IMR-90 (cell line): ENCODE measurements at regions not wholly inside any gene's neighbourhood (a gene's known extent, or its start where the extent isn't known, plus 50 kb on each side); places are given as distances from the start of the nearest gene placed in this dataset.

Experiments used
- BHLHE40 ChIP-seq: fragments of 150-350 bp; IDR thresholded peaks from 2 replicates; pipeline ENCODE4 v1.6.1; 2016; ENCODE audit warnings: mild to moderate bottlenecking, low read depth, low read length
- CEBPB ChIP-seq: IDR thresholded peaks from 2 replicates; pipeline ENCODE4 v1.6.1; 2012; ENCODE audit warnings: low read depth, low read length, improper control_type of control experiment
- CHD1 ChIP-seq: IDR thresholded peaks from 2 replicates; pipeline ENCODE4 v1.6.1; 2012; ENCODE audit warnings: low read depth, low read length, improper control_type of control experiment
- ELK1 ChIP-seq: fragments of 150-350 bp; IDR thresholded peaks from 2 replicates; pipeline ENCODE4 v1.6.1; 2016; ENCODE audit warnings: low read depth, mild to moderate bottlenecking, low read length, moderate library complexity, borderline replicate concordance
- MAZ ChIP-seq: IDR thresholded peaks from 2 replicates; pipeline ENCODE4 v1.6.1; 2012; ENCODE audit warnings: low read depth, mild to moderate bottlenecking, low read length, improper control_type of control experiment, moderate library complexity, borderline replicate concordance
- MXI1 ChIP-seq: IDR thresholded peaks from 2 replicates; pipeline ENCODE4 v1.6.1; 2012; ENCODE audit warnings: low read depth, mild to moderate bottlenecking, low read length, moderate library complexity, borderline replicate concordance
- NFE2L2 ChIP-seq: fragments of 150-350 bp; IDR thresholded peaks from 2 replicates; pipeline ENCODE4 v1.6.1; 2016; ENCODE audit warnings: low read depth, mild to moderate bottlenecking, low read length
- POLR2A ChIP-seq: IDR thresholded peaks from 2 replicates; pipeline ENCODE4 v1.6.1; 2012; ENCODE audit warnings: mild to moderate bottlenecking, low read depth, low read length
- RAD21 ChIP-seq: IDR thresholded peaks from 2 replicates; pipeline ENCODE4 v1.6.1; 2012; ENCODE audit warnings: low read length, improper control_type of control experiment
- RCOR1 ChIP-seq: IDR thresholded peaks from 2 replicates; pipeline ENCODE4 v1.6.1; 2012; ENCODE audit warnings: mild to moderate bottlenecking, low read length, improper control_type of control experiment; ENCODE audit not compliant: insufficient replicate concordance
- RFX5 ChIP-seq: IDR thresholded peaks from 2 replicates; pipeline ENCODE4 v1.8.0; 2012; ENCODE audit warnings: low read depth, mild to moderate bottlenecking, low read length, moderate library complexity
- SMC3 ChIP-seq: fragments of 150-350 bp; IDR thresholded peaks from 2 replicates; pipeline ENCODE4 v1.6.1; 2016; ENCODE audit warnings: low read depth, mild to moderate bottlenecking, antibody characterized with exemption, low read length, moderate library complexity
- USF2 ChIP-seq: fragments of 150-350 bp; IDR thresholded peaks from 2 replicates; pipeline ENCODE4 v1.6.1; 2017; ENCODE audit warnings: mild to moderate bottlenecking, antibody characterized with exemption, low read length, low read depth
- TF ChIP-seq, protein P1 (sequence below): conservative IDR thresholded peaks from 2 replicates; pipeline ENCODE4 v1.5.1; 2012; ENCODE audit warnings: mild to moderate bottlenecking, low read depth, low read length, improper control_type of control experiment

GRCh38 chr6:98670045-98670746 is 164.2 kb upstream of the POU3F2 start:
- TF ChIP-seq POLR2A (no peak), RAD21 (no peak), CEBPB (no peak), MAZ (no peak), BHLHE40 (no peak), SMC3 (no peak), USF2 (no peak), RFX5 (no peak), RCOR1 (no peak), NFE2L2 (no peak), MXI1 (no peak), CHD1 (no peak), ELK1 (no peak)
- TF ChIP-seq, protein P1, sequence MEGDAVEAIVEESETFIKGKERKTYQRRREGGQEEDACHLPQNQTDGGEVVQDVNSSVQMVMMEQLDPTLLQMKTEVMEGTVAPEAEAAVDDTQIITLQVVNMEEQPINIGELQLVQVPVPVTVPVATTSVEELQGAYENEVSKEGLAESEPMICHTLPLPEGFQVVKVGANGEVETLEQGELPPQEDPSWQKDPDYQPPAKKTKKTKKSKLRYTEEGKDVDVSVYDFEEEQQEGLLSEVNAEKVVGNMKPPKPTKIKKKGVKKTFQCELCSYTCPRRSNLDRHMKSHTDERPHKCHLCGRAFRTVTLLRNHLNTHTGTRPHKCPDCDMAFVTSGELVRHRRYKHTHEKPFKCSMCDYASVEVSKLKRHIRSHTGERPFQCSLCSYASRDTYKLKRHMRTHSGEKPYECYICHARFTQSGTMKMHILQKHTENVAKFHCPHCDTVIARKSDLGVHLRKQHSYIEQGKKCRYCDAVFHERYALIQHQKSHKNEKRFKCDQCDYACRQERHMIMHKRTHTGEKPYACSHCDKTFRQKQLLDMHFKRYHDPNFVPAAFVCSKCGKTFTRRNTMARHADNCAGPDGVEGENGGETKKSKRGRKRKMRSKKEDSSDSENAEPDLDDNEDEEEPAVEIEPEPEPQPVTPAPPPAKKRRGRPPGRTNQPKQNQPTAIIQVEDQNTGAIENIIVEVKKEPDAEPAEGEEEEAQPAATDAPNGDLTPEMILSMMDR = no peak
